Testis (tissue), 2 donors: ENCODE measurements at regions not wholly inside any gene's neighbourhood (a gene's known extent, or its start where the extent isn't known, plus 50 kb on each side); places are given as distances from the start of the nearest gene placed in this dataset.

ENCODE experiments used
- DNase-seq: peaks from one replicate; pipeline ENCODE4 v3.0.0-alpha.2; 2019
- H3K27ac ChIP-seq, 2 donors: fragments of 200-600 bp; sonication (generic); one replicate each; pipeline ENCODE4 v1.5.1; 2019
- H3K27me3 ChIP-seq: fragments of 200-600 bp; sonication (generic); one replicate; pipeline ENCODE4 v1.5.1; 2019
- H3K36me3 ChIP-seq: fragments of 200-600 bp; sonication (generic); one replicate; pipeline ENCODE4 v1.5.1; 2017; ENCODE audit warnings: low read depth; ENCODE audit errors: missing control alignments
- H3K4me1 ChIP-seq: fragments of 200-600 bp; sonication (generic); one replicate; pipeline ENCODE4 v1.5.1; 2019
- H3K4me3 ChIP-seq, 2 donors: fragments of 200-600 bp; sonication (generic); one replicate each; pipeline ENCODE4 v1.5.1; 2017 to 2019
- H3K9me3 ChIP-seq: fragments of 200-600 bp; sonication (generic); one replicate; pipeline ENCODE4 v1.5.1; 2017
- CTCF ChIP-seq, 3 experiments: fragments of 450-650 bp in 2 of 3; fragments of 200-600 bp in 1 of 3; sonication (generic) in 1 of 3; IDR thresholded peaks; one replicate each; pipeline ENCODE4 v1.5.1; 2016 to 2019; ENCODE audit warnings: antibody characterized with exemption in 3 of 3, mild to moderate bottlenecking in 2 of 3, moderate library complexity in 1 of 3
- POLR2A ChIP-seq: fragments of 450-650 bp; IDR thresholded peaks from one replicate; pipeline ENCODE4 v1.6.1; 2017; ENCODE audit warnings: antibody characterized with exemption, mild to moderate bottlenecking, moderate library complexity
- WGBS, 2 donors: methylation state at CpG; one replicate each; pipeline ENCODE4 v1.1.5; 2018; 5-methylcytosine and 5-hydroxymethylcytosine counted together
- intact Hi-C: fragments of 100-400 bp; cut with DNase I; formaldehyde crosslinking; loops from one replicate; pipeline ENCODE4 v1.15.1; 2023; ENCODE audit warnings: low total_unique reads

- Histone ChIP-seq H3K36me3 (no peaks in the 10 kb centered on the region), H3K27ac (no peak overlapping the region), H3K27me3 (no peaks in the 10 kb centered on the region), H3K4me1 (no peaks in the 10 kb centered on the region), H3K9me3 (no peaks in the 10 kb centered on the region), H3K4me3 (no peak overlapping the region)
- DNase-seq, result no peak
- intact Hi-C loops, result no loop called here
- 91 to 93% methylated on average over 5 of the region's 5 CpGs for WGBS, 2 donors
- TF ChIP-seq POLR2A, result no peak
- TF ChIP-seq CTCF (IDR thresholded peaks at IDR 0.05), result no peak
Observed at GRCh38 chr19:28636016-28636629, 576.8 kb downstream of the UQCRFS1 start.

GRCh38 chr19:28634837-28635236, 578.1 kb downstream of the UQCRFS1 start:
- no peaks in the 10 kb centered on the region for H3K4me1 ChIP-seq
- H3K27me3 ChIP-seq, result no peaks in the 10 kb centered on the region
- H3K4me3 ChIP-seq, result no peak overlapping the region
- no peak for TF ChIP-seq POLR2A
- no peak for TF ChIP-seq CTCF (IDR thresholded peaks at IDR 0.05)
- no peaks in the 10 kb centered on the region for H3K9me3 ChIP-seq
- no peaks in the 10 kb centered on the region for H3K36me3 ChIP-seq
- 92 to 94% methylated on average over 1 of the region's 1 CpG for WGBS, 2 donors
- DNase-seq, result no peak
- no peak overlapping the region for H3K27ac ChIP-seq
- intact Hi-C loops, result no loop called here

- Histone ChIP-seq H3K4me3 (no peak overlapping the region), H3K9me3 (no peaks in the 10 kb centered on the region), H3K4me1 (no peaks in the 10 kb centered on the region), H3K36me3 (no peaks in the 10 kb centered on the region), H3K27ac (no peak overlapping the region), H3K27me3 (no peaks in the 10 kb centered on the region)
- intact Hi-C loops, result no loop called here
- TF ChIP-seq CTCF (IDR thresholded peaks at IDR 0.05), result peak in 1 of 3 experiments; percentile 4
- no peak for TF ChIP-seq POLR2A
- DNase-seq, result no peak
Observed at GRCh38 chr19:28634019-28634328, 579.0 kb downstream of the UQCRFS1 start.

- TF ChIP-seq CTCF (IDR thresholded peaks at IDR 0.05) (peak; percentile 26 to 80 (median 51)), POLR2A (no peak)
- peak; percentile 55 for DNase-seq
- Histone ChIP-seq H3K9me3 (no peaks in the 10 kb centered on the region), H3K27ac (no peak overlapping the region), H3K27me3 (no peaks in the 10 kb centered on the region), H3K4me1 (no peaks in the 10 kb centered on the region), H3K4me3 (no peak overlapping the region), H3K36me3 (no peaks in the 10 kb centered on the region)
- intact Hi-C loops, result no loop called here
- WGBS, 2 donors, result 34 to 46% methylated on average over 5 to 8 of the region's 8 CpGs
Observed at GRCh38 chr19:28633319-28634018, 579.5 kb downstream of the UQCRFS1 start.
